Parathyroid adenoma (tissue), 2 donors: ENCODE measurements at regions not wholly inside any gene's neighbourhood (a gene's known extent, or its start where the extent isn't known, plus 50 kb on each side); places are given as distances from the start of the nearest gene placed in this dataset.

Experiments
- H2AFZ ChIP-seq: fragments of 300-600 bp; sonication (generic); one replicate; pipeline ENCODE4 v1.7.0; 2017; ENCODE audit warnings: antibody characterized with exemption, mild to moderate bottlenecking
- H3K27ac ChIP-seq: fragments of 300-600 bp; sonication (generic); one replicate; pipeline ENCODE4 v1.7.0; 2017
- H3K27me3 ChIP-seq: fragments of 300-600 bp; sonication (generic); one replicate; pipeline ENCODE4 v1.7.0; 2017; ENCODE audit warnings: low read length; ENCODE audit not compliant: control insufficient read depth, insufficient read depth
- H3K36me3 ChIP-seq: fragments of 300-600 bp; sonication (generic); one replicate; pipeline ENCODE4 v1.7.0; 2017; ENCODE audit warnings: low read length; ENCODE audit not compliant: control insufficient read depth, insufficient read depth
- H3K4me1 ChIP-seq: fragments of 300-600 bp; sonication (generic); one replicate; pipeline ENCODE4 v1.7.0; 2017; ENCODE audit warnings: control low read depth
- H3K4me2 ChIP-seq: fragments of 300-600 bp; sonication (generic); one replicate; pipeline ENCODE4 v1.7.0; 2017; ENCODE audit warnings: low read length
- H3K4me3 ChIP-seq: fragments of 300-600 bp; sonication (generic); one replicate; pipeline ENCODE4 v1.7.0; 2017; ENCODE audit warnings: low read depth, low read length
- H3K79me2 ChIP-seq: fragments of 300-600 bp; sonication (generic); one replicate; pipeline ENCODE4 v1.7.0; 2017; ENCODE audit warnings: control low read depth
- H3K9ac ChIP-seq: fragments of 300-600 bp; sonication (generic); one replicate; pipeline ENCODE4 v1.7.0; 2017; ENCODE audit warnings: mild to moderate bottlenecking
- H3K9me3 ChIP-seq: fragments of 300-600 bp; sonication (generic); one replicate; pipeline ENCODE4 v1.7.0; 2017; ENCODE audit warnings: low read length; ENCODE audit not compliant: control insufficient read depth
- CTCF ChIP-seq: fragments of 300-600 bp; sonication (generic); IDR thresholded peaks from one replicate; pipeline ENCODE4 v1.7.0; 2017; ENCODE audit warnings: antibody characterized with exemption, mild to moderate bottlenecking
- donor health status: primary hyperparathyroidism.

DNA sequence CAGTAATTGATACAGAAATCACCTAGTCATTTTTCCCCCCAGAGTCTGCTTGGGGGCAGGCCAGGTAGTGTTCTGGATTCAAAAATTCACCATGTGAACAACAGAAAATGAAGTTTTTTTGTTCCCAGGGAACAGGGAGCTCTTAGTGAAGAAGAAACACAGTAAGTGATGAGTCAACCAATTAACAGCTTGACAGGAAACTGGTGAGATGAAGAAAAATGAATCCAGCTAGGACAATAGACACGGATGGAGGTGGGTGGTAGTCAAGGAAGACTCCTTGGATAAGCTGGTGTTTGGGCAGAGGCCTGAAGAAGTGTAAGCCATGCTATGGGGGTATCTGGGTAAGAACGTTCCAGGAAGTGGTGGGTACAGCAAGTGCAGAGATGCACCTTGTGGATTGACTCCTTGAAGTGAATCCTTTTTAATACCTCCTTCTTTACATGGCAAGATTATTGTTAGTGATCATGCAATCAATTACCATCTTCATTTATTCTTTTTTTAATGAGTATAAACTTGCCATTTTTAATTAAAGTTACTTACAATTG, 339.9 kb upstream of the RGMA start:
- Histone ChIP-seq H3K79me2 (no peaks in the 10 kb centered on the region), H3K4me1 (no peaks in the 10 kb centered on the region), H3K4me2 (no peak overlapping the region), H3K27me3 (no peaks in the 10 kb centered on the region), H3K9me3 (no peaks in the 10 kb centered on the region), H3K36me3 (no peaks in the 10 kb centered on the region), H2AFZ (no peak overlapping the region), H3K4me3 (no peak overlapping the region), H3K9ac (no peak overlapping the region), H3K27ac (no peak overlapping the region)
- TF ChIP-seq CTCF = no peak

- Histone ChIP-seq H2AFZ (no peak overlapping the region), H3K36me3 (no peaks in the 10 kb centered on the region), H3K4me1 (no peaks in the 10 kb centered on the region), H3K4me2 (no peak overlapping the region), H3K9ac (no peak overlapping the region), H3K79me2 (no peaks in the 10 kb centered on the region), H3K4me3 (no peak overlapping the region), H3K27ac (no peak overlapping the region), H3K27me3 (no peaks in the 10 kb centered on the region), H3K9me3 (no peaks in the 10 kb centered on the region)
- no peak for TF ChIP-seq CTCF
These were observed 339.1 kb upstream of the RGMA start for GRCh38 chr15:93428150-93428549.

DNA sequence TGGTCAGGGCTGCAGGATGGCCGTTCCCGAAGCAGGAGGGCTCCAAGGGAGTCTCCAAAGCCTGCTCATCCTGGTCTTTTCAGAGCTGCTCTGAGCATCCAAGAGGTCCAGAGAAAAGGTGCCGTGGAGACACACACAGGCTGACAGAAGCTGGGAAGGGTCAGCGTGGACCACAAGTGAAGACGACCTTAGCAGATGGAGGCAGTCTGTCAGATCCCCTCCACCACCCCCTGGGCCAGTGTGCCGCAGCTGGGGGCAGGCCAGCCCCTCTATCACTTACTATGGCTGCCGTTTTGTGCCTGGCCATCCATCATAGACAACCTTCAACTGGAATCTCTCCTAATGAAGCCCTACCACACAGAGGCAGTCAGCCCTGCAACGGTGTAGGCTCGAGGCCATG, 335.1 kb upstream of the RGMA start:
- no peak for TF ChIP-seq CTCF
- no peaks in the 10 kb centered on the region for H3K27me3 ChIP-seq
- no peaks in the 10 kb centered on the region for H3K9me3 ChIP-seq
- H3K36me3 ChIP-seq = no peaks in the 10 kb centered on the region
- H3K4me2 ChIP-seq = no peak overlapping the region
- H3K4me1 ChIP-seq = no peaks in the 10 kb centered on the region
- no peak overlapping the region for H3K4me3 ChIP-seq
- no peak overlapping the region for H2AFZ ChIP-seq
- H3K79me2 ChIP-seq = no peaks in the 10 kb centered on the region
- H3K27ac ChIP-seq = no peak overlapping the region
- H3K9ac ChIP-seq = no peak overlapping the region

DNA sequence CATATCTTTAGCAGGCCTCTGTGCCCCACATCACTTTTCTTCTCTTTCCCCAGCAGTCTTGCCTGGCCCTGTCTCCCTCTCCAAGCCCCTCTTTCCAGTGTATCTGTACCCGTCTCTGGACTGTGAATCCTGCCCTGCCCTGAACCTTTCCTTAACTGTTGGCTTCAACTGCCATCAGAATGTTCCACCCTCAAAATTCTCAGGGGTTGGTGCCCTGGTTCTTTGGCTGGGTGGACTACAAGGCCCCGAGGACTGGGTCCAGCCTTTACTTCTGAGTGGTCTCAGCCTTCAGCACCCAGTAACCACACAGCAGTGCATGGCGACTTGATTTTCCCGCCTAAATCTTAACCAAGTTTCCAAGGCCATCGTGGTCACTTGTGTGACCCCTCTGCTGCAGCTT, 333.5 kb upstream of the RGMA start:
- no peaks in the 10 kb centered on the region for H3K36me3 ChIP-seq
- H3K4me3 ChIP-seq = no peak overlapping the region
- H3K4me1 ChIP-seq = no peaks in the 10 kb centered on the region
- no peak for TF ChIP-seq CTCF
- H3K27me3 ChIP-seq = no peaks in the 10 kb centered on the region
- H2AFZ ChIP-seq = no peak overlapping the region
- H3K27ac ChIP-seq = no peak overlapping the region
- H3K79me2 ChIP-seq = no peaks in the 10 kb centered on the region
- H3K4me2 ChIP-seq = no peak overlapping the region
- H3K9me3 ChIP-seq = no peaks in the 10 kb centered on the region
- no peak overlapping the region for H3K9ac ChIP-seq

- Histone ChIP-seq H3K4me2 (no peak overlapping the region), H3K79me2 (no peaks in the 10 kb centered on the region), H3K9me3 (no peaks in the 10 kb centered on the region), H3K36me3 (no peaks in the 10 kb centered on the region), H3K9ac (no peak overlapping the region), H3K27me3 (no peaks in the 10 kb centered on the region), H2AFZ (no peak overlapping the region), H3K4me1 (no peaks in the 10 kb centered on the region), H3K27ac (no peak overlapping the region), H3K4me3 (no peak overlapping the region)
- no peak for TF ChIP-seq CTCF
These were observed 331.5 kb upstream of the RGMA start for GRCh38 chr15:93420477-93420876.
